GM19372 (cell line): ENCODE measurements at regions not wholly inside any gene's neighbourhood (a gene's known extent, or its start where the extent isn't known, plus 50 kb on each side); places are given as distances from the start of the nearest gene placed in this dataset.

Source experiments
- ATAC-seq: cut with Tn5 transposase; IDR thresholded peaks from one replicate; pipeline ENCODE4 v1.9.1; 2021; ENCODE audit warnings: mild to moderate bottlenecking, low read depth, moderate library complexity; ENCODE audit not compliant: unreplicated experiment

- ATAC-seq = no peak
Measured at GRCh38 chr5:158486566-158486965, 613.1 kb downstream of the EBF1 start.

- ATAC-seq = no peak
Measured at GRCh38 chr5:158485604-158486081, 614.1 kb downstream of the EBF1 start.

- no peak for ATAC-seq
Measured at GRCh38 chr5:158485047-158485446, 614.7 kb downstream of the EBF1 start.

GRCh38 chr5:158484150-158484549 is 615.6 kb downstream of the EBF1 start:
- ATAC-seq = no peak

GRCh38 chr5:158483281-158483860 is 616.3 kb downstream of the EBF1 start:
- no peak for ATAC-seq

- ATAC-seq = no peak
Measured at GRCh38 chr5:158482125-158482524, 617.6 kb downstream of the EBF1 start.

- ATAC-seq = no peak
Measured at GRCh38 chr5:158478139-158478538, 619.2 kb upstream of the CLINT1 start.

GRCh38 chr5:158477214-158477613 is 618.3 kb upstream of the CLINT1 start:
- no peak for ATAC-seq

- no peak for ATAC-seq
Measured at GRCh38 chr5:158473016-158473635, 614.2 kb upstream of the CLINT1 start.

- ATAC-seq = no peak
Measured at GRCh38 chr5:158471535-158471924, 612.6 kb upstream of the CLINT1 start.

GRCh38 chr5:158470764-158471534 is 612.0 kb upstream of the CLINT1 start:
- ATAC-seq = no peak

GRCh38 chr5:158468444-158468843 is 609.5 kb upstream of the CLINT1 start:
- ATAC-seq = no peak

GRCh38 chr5:158466191-158466590 is 607.2 kb upstream of the CLINT1 start:
- no peak for ATAC-seq

- ATAC-seq = no peak
Measured at GRCh38 chr5:158465086-158465972, 606.4 kb upstream of the CLINT1 start.

- no peak for ATAC-seq
Measured at GRCh38 chr5:158464383-158464782, 605.4 kb upstream of the CLINT1 start.

GRCh38 chr5:158463938-158464337 is 605.0 kb upstream of the CLINT1 start:
- ATAC-seq = no peak

- ATAC-seq = no peak
Measured at GRCh38 chr5:158463188-158463587, 604.2 kb upstream of the CLINT1 start.

- no peak for ATAC-seq
Measured at GRCh38 chr5:158462349-158463114, 603.6 kb upstream of the CLINT1 start.

- ATAC-seq = no peak
Measured at GRCh38 chr5:158461240-158461854, 602.4 kb upstream of the CLINT1 start.

- no peak for ATAC-seq
Measured at GRCh38 chr5:158458086-158458485, 599.1 kb upstream of the CLINT1 start.
